Adrenal gland (tissue), 5 donors: ENCODE measurements at regions not wholly inside any gene's neighbourhood (a gene's known extent, or its start where the extent isn't known, plus 50 kb on each side); places are given as distances from the start of the nearest gene placed in this dataset.

Experiments
- POLR2A ChIP-seq, 2 donors: fragments of 450-650 bp; IDR thresholded peaks; one replicate each; pipeline ENCODE4 v1.6.1; 2017; ENCODE audit warnings: antibody characterized with exemption in 2 of 2, mild to moderate bottlenecking in 2 of 2, moderate library complexity in 1 of 2
- TF ChIP-seq, protein P1 (sequence below), 6 experiments: fragments of 450-650 bp in 4 of 6; fragments of 200-600 bp in 2 of 6; sonication (generic) in 1 of 6; IDR thresholded peaks; 1 replicate in 5 of 6; 2 replicates in 1 of 6; pipeline versions ENCODE4 v1.5.1 to v1.8.0; 2016 to 2021; ENCODE audit warnings: antibody characterized with exemption in 6 of 6, mild to moderate bottlenecking in 2 of 6, moderate library complexity in 1 of 6
- donor health status: DM: no; HTN: no; CAD: no.

DNA sequence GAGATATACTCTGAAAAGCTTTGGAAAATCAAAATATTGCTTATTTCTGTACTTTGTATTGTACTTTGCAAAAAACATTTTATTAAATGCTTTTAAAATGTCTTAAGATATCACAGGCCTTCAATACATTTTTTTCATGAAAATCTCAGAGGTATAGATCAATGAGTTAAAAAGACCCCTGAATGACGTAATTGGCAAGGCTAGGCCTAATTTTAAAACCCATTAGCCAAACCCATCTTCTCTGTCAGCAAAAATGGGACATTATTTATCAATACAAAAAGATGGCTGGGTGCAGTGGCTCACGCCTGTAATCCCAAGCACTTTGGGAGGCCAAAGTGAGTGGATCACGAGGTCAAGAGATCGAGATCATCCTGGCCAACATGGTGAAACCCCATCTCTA is 84.8 kb upstream of the PAK5 start:
- TF ChIP-seq, protein P1, sequence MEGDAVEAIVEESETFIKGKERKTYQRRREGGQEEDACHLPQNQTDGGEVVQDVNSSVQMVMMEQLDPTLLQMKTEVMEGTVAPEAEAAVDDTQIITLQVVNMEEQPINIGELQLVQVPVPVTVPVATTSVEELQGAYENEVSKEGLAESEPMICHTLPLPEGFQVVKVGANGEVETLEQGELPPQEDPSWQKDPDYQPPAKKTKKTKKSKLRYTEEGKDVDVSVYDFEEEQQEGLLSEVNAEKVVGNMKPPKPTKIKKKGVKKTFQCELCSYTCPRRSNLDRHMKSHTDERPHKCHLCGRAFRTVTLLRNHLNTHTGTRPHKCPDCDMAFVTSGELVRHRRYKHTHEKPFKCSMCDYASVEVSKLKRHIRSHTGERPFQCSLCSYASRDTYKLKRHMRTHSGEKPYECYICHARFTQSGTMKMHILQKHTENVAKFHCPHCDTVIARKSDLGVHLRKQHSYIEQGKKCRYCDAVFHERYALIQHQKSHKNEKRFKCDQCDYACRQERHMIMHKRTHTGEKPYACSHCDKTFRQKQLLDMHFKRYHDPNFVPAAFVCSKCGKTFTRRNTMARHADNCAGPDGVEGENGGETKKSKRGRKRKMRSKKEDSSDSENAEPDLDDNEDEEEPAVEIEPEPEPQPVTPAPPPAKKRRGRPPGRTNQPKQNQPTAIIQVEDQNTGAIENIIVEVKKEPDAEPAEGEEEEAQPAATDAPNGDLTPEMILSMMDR (IDR thresholded peaks at IDR 0.05): no peak
- TF ChIP-seq POLR2A (IDR thresholded peaks at IDR 0.05): no peak
